PC-3 (cell line): ENCODE measurements at regions not wholly inside any gene's neighbourhood (a gene's known extent, or its start where the extent isn't known, plus 50 kb on each side); places are given as distances from the start of the nearest gene placed in this dataset.

ENCODE experiments used
- EZH2 ChIP-seq: fragments of 300-600 bp; sonication (generic); IDR thresholded peaks from one replicate; pipeline ENCODE4 v1.6.1; 2017; ENCODE audit warnings: antibody characterized with exemption, mild to moderate bottlenecking, low read length; ENCODE audit not compliant: unreplicated experiment
- TF ChIP-seq, protein P1 (sequence below): fragments of 300-600 bp; sonication (generic); conservative IDR thresholded peaks from 2 replicates; pipeline ENCODE4 v1.5.1; 2017; ENCODE audit warnings: antibody characterized with exemption, low read depth, mild to moderate bottlenecking, low read length

DNA sequence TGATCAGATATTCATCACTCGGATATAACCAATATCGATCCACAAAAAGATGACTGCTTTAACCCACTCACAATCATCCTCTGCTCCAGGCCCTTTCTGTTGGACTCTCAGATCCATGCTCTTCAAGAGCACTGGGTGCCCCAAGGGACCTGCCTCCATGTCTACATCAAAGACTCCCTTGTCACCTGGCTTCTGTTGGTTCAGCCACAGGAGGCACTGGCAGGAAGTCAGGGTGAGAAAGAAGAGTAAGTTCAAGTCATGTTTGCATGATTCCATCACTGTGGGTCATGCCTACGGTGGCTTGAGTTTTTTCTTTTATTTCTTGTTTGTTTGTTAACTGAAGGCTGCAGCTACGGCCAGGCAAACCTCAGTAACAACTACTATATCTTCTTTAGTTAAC is 243.3 kb downstream of the ADGRG6 start:
- TF ChIP-seq EZH2 = no peak
- TF ChIP-seq, protein P1, sequence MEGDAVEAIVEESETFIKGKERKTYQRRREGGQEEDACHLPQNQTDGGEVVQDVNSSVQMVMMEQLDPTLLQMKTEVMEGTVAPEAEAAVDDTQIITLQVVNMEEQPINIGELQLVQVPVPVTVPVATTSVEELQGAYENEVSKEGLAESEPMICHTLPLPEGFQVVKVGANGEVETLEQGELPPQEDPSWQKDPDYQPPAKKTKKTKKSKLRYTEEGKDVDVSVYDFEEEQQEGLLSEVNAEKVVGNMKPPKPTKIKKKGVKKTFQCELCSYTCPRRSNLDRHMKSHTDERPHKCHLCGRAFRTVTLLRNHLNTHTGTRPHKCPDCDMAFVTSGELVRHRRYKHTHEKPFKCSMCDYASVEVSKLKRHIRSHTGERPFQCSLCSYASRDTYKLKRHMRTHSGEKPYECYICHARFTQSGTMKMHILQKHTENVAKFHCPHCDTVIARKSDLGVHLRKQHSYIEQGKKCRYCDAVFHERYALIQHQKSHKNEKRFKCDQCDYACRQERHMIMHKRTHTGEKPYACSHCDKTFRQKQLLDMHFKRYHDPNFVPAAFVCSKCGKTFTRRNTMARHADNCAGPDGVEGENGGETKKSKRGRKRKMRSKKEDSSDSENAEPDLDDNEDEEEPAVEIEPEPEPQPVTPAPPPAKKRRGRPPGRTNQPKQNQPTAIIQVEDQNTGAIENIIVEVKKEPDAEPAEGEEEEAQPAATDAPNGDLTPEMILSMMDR = no peak
